LHCN-M2 (cell line): ENCODE measurements at regions not wholly inside any gene's neighbourhood (a gene's known extent, or its start where the extent isn't known, plus 50 kb on each side); places are given as distances from the start of the nearest gene placed in this dataset.
"Not testable (repeated sequence)": the region's sequence is repeated elsewhere in the genome, so short reads cannot be mapped to it uniquely, and the experiment has no call there.

Experiments
- DNase-seq: peaks from one replicate; pipeline ENCODE4 v3.0.0-alpha.2; 2012; ENCODE audit warnings: low read depth

GRCh38 chr5:97478483-97478882 is 295.4 kb upstream of the RIOK2 start:
- DNase-seq: peak; percentile 61

DNA sequence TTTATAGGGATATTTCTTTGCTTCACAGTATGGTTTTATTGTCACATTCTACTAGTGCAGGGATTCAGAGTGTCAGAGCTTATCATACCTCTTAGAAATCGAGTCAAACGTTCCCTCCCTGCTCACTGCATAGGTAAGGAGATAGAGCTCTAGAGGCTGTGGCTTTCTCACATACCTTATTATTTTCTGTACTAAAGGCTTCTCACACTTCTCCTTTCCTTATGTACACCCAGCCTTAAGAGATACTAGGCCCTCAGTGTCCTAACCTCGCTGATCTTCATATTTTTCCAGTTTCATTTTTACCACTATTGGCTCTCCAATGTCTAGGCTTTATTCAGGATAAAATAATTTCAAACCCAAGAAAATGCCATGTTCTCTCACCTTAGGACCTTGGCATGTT is 297.3 kb upstream of the RIOK2 start:
- no peak for DNase-seq

DNA sequence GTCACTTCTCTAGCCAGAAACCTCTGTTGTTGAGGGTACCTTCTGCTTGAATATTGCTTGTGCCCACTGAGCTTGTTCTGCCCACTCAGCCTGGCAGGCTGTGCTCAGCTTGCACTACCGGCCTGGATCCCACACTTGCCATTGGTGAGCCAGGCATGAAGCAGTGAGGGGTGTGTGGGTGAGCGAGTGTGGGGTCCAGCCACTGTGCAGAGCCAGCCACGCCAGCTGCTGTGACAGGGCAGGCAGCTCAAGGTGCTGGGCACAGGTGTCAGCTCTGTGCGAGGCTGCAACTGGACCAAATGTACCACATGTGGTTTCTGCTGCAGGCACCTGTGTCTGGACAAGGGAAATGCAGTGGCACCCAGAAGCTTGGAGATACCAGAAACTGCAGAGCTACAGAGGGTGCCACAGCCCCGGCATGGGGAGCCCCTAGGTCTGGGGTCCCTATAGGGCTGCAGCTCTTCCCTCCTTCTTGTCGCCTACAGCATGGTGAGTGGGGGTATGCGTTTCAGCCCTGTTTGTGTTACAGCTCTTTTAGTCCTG is 305.1 kb upstream of the RIOK2 start:
- DNase-seq: no peak

DNA sequence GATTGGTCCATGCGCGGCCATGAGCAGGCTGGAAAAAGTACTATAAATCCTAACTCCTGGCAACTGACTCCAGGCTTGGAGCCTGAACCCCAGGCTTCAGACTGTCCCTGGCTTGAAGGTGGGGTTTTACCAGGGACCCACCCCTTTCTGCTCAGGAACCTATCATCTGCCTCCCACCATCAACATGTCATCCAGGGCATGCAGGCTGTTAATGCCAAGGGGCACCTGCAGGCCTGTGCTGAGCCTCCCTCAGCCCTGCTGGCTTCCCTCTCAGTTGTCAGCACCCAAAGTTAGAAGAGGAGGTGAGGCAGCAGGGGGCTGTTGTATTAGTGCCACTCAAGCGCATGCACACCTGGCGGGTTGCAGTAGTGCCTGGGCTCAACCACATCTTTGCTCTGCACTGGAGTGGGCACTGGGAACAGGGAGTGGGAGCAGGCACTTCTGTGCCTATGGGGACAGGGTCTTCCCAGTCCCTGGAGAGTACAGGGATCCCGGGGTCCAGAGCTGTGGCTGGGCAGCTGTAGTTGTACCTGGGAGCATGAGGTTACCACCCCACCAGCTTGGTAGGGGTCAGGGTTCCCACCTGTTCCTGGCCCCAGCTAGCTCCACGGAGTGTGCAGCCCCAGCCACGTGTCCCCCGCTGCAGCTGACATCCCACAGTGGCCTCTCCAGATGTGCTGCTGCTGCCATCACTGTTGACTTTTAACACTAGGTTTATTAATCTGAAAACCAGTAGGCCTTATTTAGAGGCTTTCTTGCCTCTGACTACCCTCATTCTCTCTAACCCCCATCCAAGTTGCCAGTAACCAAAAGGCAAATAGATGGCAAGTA is 306.2 kb upstream of the RIOK2 start:
- no peak for DNase-seq

DNA sequence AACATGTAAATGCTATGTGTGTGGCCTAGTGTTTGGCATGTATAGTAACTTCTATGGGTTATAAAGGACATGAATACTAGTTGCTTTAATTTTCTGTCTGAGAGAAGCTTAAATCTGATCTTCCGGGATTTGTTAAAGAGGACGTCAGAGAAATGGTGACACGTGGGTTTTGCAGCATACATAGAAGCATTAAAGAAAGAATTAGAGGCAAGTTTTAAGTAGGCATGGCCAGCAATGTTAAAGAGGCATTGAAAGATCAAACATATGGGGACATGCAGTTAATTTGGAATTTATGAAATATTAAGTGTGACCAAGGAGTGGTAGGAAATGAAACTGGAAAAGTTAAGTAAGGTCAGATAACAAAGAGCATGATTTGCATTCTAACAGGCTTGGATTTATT is 311.4 kb upstream of the RIOK2 start:
- no peak for DNase-seq

DNA sequence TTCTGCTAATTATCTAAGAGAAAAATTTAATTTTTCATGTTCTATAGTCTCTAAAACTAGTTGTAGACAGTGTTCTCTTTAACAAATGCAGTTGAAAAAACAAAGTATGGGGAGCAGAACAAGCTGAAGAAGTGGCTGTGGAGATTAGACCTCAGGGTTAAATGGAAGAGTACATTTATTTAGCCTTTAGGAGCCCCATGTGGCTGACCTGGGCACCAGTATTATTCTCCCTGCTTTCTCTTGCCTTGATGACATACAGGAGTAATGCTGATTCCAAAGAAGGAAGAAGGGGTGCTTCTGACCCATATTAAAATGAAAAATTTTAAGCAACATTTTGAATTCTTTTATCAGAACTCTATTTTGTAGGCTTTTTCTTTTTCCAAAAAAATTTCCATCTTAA is 312.3 kb upstream of the RIOK2 start:
- no peak for DNase-seq

GRCh38 chr5:97496037-97496436 is 313.0 kb upstream of the RIOK2 start:
- DNase-seq: no peak

DNA sequence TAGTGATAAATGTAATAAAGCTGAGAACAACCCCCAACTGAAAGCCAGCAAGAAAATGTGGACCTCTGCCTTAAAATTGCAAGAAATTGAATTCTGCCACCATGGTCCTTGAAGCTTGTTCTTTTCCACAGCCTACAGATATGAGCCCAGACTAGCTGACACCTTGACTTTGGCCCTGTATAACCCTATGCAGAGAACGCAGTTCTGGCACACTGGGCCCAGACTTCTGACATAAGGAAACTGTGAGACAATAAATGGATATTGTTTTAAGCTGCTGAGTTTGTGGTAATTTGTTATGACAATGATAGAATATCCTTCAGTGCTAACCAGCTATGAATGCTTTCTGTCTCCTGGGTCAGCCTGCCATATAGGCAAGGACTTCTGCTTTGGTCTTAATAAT is 315.6 kb upstream of the RIOK2 start:
- DNase-seq: no peak

- peak; percentile 10 for DNase-seq
Observed at GRCh38 chr5:97499605-97500004, 316.6 kb upstream of the RIOK2 start.

- no peak for DNase-seq
Observed at GRCh38 chr5:97501286-97501964, 318.4 kb upstream of the RIOK2 start.

DNA sequence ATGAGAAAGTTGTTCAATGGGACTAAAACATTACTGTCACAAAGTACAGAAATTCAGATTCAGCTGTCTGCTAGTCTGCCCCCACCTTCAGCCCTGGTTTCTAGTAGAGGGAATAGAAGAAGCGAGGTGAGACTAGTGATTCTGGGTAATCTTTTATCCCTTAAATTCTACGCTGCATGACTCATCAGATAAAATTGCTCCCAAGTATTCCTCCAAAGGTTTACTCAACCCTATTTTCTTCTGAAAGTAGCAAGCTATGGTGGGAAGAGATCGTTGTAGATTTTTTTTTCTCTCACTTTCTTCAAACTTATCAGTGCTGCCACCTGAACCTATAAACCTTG is 318.9 kb upstream of the RIOK2 start:
- DNase-seq: peak; percentile 19

GRCh38 chr5:97508864-97509263 is 325.8 kb upstream of the RIOK2 start:
- DNase-seq: no peak

GRCh38 chr5:97519565-97519964 is 336.5 kb upstream of the RIOK2 start:
- not testable (repeated sequence) for DNase-seq

DNA sequence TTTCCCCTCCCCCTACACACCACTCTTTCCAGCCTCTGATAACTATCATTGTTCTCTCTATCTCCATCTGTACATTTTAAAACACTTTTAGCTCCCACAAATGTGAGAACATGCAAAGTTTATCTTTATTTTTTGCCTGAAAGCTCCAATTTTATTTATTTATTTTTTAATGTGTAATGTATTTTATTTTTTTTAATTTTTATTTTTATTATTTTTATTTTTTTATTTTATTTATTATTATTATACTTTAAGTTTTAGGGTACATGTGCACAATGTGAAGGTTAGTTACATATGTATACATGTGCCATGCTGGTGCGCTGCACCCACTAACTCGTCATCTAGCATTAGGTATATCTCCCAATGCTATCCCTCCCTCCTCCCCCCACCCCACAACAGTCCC is 340.3 kb upstream of the RIOK2 start:
- DNase-seq: not testable (repeated sequence)

DNA sequence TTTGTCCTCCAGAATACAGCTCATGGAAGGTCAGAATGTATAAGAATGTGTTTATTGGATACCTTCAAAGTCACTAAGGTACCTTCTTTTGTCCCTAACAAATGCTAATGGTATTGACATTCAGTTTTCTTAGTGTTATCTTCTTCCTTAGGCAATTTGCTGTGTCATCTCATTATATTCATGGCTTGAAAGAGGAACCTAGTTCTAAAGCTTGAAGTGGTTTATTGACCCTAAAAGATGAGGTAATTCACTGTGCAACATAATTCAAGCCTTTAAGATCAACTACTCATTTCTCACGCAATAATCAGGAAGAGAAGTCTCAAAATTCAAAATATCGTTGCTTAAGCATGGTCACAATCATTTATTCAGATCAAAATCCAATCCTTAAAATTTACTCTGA is 342.7 kb upstream of the RIOK2 start:
- DNase-seq: no peak

- DNase-seq: peak; percentile 99
Observed at GRCh38 chr5:97528941-97529340, 345.9 kb upstream of the RIOK2 start.

DNA sequence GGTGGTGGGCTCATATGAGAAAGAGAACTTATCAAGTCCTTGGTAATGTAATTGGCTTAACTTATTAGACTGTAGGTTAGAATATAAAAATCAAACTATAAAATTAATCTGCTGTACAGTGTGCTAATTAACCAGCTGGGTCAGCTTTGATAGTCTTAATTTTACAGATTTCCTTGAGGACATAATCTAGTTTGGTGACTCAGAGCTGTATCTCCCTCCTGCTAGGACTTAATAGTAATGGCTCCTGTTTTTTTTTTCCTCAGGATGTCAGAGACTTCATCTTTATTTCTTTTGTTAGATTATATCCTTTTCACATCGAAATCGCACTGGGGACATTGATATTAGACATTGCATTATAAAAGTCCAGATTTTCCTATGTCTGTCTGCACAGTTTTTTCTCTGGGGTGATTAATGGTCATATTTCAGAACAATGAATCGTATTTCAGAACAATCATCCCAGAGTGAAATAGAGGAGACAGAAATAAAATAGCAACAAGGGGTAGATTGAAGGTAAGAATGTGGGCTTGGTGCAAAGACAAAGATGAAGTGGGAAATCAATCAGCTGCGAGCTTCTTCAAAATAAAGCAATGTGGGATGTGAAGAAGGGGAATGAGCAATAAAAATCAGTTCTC is 346.4 kb upstream of the RIOK2 start:
- DNase-seq: peak; percentile 55

DNA sequence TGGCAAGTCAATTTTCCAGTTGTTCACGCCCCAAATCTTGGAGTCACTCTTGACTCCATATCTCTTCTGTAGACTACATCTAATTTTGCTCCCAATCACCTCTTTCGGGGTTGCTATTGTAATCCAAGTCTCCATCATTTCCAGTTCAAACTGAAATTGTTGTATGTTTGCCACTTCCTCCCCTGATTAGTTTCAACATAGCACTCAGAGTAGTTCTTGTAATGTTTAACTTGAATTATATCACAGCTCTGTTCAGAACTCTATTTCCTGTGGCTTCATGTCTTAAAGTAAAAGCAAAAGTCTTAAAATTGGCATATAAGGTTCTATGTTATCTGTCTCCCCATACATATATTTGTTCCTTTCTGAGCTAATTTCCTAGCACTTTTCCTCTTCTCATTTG is 348.5 kb upstream of the RIOK2 start:
- DNase-seq: no peak

DNA sequence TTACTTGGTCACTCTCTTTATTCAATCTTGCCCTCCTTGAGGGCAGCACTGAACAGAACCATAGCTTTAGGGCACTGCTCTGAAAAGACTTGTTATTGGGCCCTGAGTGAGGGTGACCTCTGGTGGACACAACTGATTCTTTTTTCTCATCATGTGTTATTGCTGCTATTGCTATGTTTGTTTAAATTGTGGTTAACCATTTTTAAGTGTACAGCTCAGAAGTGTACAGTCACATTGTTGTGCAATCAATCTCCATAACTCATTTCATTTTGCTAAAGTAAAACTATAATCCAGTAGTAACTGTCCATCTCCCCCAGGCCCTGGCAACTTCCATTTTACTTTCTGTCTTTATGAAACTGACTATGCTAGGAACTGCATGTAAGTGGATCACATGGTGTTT is 351.1 kb upstream of the RIOK2 start:
- peak; percentile 97 for DNase-seq

GRCh38 chr5:97536683-97537082 is 353.6 kb upstream of the RIOK2 start:
- no peak for DNase-seq

- DNase-seq: no peak
Observed at GRCh38 chr5:97538912-97539311, 355.9 kb upstream of the RIOK2 start.

DNA sequence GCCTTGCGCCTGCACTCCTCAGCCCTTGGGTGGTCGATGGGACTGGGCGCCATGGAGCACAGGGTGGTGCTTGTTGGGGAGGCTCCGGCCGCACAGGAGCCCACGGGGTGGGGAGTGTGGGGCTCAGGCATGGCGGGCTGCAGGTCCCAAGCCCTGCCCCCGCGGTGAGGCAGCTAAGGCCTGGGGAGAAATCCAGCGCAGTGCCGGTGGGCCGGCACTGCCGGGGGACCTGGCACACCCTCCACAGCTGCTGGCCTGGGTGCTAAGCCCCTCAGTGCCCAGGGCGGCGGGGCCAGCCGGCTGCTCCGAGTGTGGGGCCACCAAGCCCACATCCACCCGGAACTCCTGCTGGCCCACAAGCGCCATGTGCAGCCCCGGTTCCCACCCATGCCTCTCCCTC is 358.8 kb upstream of the RIOK2 start:
- DNase-seq: no peak

- DNase-seq: no peak
Observed at GRCh38 chr5:97542469-97542868, 359.4 kb upstream of the RIOK2 start.
